GM18520 (cell line): ENCODE measurements at regions not wholly inside any gene's neighbourhood (a gene's known extent, or its start where the extent isn't known, plus 50 kb on each side); places are given as distances from the start of the nearest gene placed in this dataset.

Source experiments
- ATAC-seq: cut with Tn5 transposase; IDR thresholded peaks from one replicate; pipeline ENCODE4 v1.9.1; 2021; ENCODE audit not compliant: unreplicated experiment

- ATAC-seq = no peak
Measured at GRCh38 chr6:82072751-82073150, 174.8 kb downstream of the IBTK start.

DNA sequence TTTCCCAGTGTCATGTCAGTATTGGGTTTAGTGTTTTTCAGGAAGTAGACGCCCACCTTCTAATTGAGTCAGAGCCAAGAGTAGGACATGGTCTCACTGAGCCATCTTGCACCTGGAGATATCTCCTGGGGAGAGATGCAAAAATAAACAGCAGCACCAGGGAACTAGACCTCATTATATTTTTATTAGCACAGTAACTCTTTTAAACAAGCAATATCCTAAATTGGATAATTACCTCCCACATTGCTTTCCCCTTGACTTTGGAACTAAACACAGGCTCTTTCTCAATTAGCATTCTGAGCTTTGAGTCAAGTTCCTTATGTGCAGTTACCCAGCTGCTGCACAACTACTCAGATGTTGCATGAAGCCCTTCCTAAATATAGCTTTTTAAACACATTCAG is 175.4 kb downstream of the IBTK start:
- no peak for ATAC-seq

DNA sequence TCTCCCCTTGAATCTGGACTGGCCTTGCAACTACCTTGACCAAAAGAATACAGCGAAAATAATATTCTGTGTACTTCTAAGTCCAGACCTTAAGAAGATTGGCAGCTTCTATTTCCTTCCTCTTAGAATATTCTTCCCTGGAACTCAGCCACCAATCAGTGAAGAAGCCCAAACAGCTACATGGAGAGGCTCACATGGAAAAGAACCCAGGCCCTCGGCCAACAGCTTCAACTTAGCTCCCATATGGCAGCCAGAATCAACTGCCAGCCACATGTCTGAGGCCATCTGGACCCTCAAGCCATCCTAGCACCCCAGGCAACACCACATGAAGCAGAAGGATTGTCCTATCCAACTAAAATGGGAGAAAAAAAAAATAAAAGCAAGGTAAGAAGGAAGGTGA is 178.8 kb downstream of the IBTK start:
- ATAC-seq = no peak

- peak; percentile 97 for ATAC-seq
Measured at GRCh38 chr6:82066991-82067411, 180.5 kb downstream of the IBTK start.

- ATAC-seq = no peak
Measured at GRCh38 chr6:82066196-82066595, 181.3 kb downstream of the IBTK start.

- no peak for ATAC-seq
Measured at GRCh38 chr6:82063574-82063973, 184.0 kb downstream of the IBTK start.

DNA sequence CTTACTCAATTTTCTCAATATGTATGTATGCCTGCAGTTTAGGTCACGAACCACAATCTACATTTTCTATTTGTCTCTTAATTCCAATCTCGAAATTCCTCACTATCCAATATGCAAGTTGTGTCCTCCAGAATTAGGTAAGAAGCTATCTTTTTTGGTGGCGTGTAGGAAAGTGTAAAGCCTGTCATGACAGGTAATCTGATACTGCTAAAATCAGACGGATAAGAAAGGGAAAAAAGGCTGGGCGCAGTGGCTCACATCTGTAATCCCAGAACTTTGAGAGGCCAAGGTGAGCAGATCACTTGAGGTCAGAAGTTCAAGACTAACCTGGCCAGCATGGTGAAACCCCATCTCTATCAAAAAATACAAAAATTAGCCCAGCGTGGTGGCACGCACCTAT is 185.3 kb downstream of the IBTK start:
- no peak for ATAC-seq

- ATAC-seq = no peak
Measured at GRCh38 chr6:82057846-82058554, 189.5 kb downstream of the IBTK start.

DNA sequence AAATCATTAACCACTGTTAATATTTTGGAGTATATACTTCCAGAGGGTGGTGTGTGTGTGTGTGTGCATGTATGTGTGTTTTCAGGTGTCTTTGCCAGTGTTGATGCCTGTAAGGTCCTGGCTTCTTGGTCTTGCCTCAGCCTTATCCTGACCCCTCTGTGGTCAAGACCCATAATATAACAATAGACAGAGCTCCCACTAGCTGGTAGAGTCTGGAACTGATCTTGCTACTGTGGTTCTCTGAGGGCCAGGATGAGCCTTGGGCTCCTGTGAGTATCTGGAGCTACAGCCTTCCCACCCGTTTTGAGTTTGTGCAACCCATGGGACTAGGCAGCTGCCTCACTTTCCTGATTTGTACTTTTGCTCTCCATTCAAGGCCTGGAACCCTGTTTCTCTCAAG is 191.0 kb downstream of the IBTK start:
- ATAC-seq = no peak

GRCh38 chr6:82045965-82046756 is 201.4 kb downstream of the IBTK start:
- ATAC-seq = no peak

DNA sequence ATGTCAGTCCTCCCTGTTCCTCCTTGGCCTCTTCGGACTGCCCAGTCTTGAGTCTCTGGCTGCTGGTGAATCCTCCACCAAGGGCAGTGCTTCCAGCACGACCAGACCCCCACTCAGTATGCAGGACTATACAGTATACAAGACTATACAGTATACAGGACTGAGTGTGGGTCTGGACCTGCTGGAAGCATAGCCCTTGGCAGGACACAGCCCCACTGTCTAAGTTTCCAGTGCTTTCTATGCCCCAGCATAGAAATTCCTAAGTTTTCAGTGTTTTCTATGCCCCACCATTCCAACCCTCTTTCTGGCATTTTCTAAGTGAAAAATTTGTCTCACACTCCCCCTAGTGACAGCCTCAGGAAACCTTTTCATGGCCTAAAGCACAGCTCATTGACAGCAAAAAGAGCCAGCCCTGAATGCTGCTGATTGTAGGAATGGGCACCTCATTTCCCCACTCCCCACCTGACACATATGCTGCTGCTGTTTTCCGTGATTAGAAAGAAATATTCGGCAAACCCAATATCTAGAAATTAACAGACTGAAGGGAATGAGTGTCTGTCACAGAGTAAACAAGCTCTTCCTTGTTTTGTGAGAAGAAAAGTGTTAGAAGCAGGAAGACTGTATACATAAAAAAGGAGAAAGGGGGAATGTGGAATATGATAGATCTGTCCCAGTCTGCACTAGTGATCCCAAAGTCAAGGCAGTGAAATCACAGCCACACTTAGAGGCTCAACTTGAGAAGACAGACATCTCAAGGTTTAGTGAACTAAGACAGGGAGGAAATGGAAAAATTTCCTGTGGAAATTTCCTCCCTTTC is 206.9 kb downstream of the IBTK start:
- peak; percentile 73 for ATAC-seq

- ATAC-seq = no peak
Measured at GRCh38 chr6:82038631-82039030, 208.9 kb downstream of the IBTK start.

- no peak for ATAC-seq
Measured at GRCh38 chr6:82035526-82035925, 212.0 kb downstream of the IBTK start.

DNA sequence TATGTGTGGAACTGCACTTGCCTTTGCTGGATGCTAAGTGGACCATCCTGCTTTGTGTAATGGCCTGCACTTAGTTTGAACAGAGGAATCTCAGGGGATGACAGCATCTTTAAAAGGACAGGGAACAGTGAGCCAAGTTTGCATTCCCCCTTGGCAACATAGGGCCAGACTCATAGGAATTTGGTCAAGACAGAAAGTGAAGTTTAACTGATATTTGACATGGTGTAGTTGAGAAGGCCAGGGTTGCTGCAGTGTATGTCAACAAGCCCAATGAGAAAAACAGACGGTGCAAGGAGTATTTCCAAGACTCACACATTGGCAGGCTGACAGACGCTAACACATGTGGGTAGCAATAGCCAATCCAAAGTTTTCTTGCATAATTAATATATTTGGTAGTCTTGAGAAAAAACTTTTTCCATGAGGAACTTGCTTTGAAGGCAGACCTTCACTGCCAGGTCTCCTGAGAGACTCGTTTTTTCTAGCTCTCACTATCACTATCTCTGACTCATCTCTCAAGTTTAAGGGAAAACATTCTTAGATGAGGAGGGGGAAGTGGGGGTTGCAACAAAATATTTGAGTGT is 213.8 kb downstream of the IBTK start:
- ATAC-seq = no peak

DNA sequence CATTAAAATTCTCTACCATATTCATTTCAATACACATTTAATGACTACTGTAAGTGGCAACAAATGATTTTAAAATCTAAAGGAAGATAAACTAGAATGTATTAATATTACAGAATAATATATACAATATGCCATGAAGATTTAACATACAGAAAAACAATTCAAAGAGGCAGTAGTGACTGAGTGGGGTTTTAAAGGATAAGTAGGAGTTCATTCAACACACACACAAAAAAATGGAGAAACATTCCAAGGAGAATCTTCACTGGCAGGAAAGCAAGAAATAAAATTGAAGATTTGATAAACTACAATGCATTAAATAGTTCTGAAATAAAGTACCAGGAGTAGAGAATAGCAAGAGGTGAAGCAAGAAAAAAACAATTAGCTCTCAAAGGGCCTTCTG is 215.1 kb downstream of the IBTK start:
- no peak for ATAC-seq

DNA sequence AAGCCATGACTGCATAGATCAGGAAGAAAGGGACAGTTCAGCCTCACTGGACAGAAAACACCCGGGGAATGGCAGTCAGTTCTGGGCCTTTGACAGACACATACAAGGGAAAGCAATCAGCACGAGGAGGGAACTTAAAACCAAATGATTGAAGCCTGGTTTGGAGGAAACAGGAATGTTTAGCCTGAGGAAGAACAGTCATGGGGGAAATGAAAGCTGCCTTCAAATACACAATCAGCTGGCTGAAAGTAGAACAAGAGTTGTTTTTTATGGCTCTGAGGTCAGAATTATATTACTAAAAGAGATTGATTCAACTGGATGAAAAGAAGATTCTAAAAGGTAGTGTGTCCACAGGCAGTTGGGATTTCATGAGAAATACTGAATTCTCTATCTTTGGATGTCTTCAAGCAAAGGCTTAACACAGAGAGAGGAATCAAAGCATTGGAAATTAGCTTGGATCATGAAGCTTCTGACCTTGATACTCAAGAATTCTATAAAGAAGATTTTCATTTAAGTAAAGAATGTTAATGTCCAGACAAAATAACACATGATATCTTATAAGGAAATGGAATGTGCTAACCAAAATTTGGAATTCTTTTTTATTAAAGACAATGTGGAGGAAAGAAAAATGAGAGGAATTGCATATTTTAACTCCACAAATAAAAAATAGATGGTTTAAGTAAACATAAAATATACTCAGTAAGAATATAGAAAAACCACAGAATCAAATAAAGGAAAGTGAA is 216.6 kb downstream of the IBTK start:
- no peak for ATAC-seq

DNA sequence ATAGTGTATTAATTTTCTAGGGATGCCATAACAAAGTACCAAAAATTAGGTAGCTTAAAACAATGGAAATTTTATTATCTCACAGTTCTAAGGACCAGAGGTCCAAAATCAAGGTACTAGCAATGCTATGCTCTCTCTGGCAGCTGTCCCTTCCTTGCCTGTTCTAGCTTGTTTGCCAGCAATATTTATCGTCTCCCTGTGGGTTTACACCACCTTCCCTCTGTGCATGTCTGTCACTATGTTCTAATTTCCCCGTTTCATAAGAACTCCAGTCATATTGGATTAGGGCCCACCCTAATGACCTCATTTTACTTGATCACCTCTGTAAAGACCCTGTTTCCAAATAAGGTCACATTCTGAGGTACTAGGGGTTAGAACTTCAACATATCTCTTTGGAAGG is 217.2 kb downstream of the IBTK start:
- no peak for ATAC-seq

DNA sequence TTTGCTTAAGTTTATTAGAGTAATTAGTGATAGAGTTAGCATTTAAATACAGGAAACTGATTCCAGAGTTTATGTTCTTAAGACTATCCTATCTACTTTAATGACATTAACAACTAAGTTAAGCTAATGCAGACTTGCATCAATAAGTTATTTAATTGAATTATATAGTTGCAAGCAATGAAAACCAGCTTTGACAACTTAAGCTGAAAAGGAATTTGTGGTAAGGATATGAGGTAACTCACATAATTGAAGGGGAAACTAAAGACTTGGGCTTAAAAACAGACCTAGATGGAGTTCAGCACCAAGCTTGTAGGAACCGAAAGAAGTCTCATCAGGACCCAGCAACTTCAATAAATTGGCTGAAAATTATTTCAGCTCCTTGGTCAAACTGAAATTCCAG is 222.3 kb downstream of the IBTK start:
- ATAC-seq = no peak

DNA sequence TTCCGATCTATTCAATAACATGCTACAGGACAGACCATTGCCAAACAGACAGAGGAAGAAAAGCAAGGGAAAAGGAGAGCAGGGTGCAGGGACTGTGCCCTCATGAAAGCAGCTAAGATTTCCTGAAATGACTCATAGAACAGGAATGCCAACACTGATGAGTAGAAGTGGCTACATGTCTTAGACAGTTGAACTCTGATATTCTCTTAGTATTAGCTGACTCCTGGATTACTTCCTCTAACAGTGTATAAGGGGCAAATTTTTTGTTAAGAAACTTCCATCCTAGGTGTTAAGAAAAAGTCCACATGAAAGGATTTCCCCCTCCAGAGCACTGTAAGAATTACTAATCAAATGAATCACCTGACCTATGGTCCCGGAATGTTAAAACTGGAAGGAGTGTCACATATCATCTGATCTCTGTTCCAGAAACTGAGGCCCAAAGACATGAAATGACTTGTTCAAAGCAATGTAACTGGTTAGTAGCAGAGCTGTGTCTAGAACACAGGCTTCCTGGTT is 224.9 kb downstream of the IBTK start:
- ATAC-seq = no peak

GRCh38 chr6:82017773-82018172 is 229.8 kb downstream of the IBTK start:
- no peak for ATAC-seq
